GM19468 (cell line): ENCODE measurements at regions not wholly inside any gene's neighbourhood (a gene's known extent, or its start where the extent isn't known, plus 50 kb on each side); places are given as distances from the start of the nearest gene placed in this dataset.

Source experiments
- ATAC-seq: cut with Tn5 transposase; IDR thresholded peaks from one replicate; pipeline ENCODE4 v1.9.1; 2021; ENCODE audit warnings: mild to moderate bottlenecking, moderate library complexity, moderate number of reproducible peaks; ENCODE audit not compliant: unreplicated experiment; ENCODE audit errors: extremely low read depth

- ATAC-seq, result no peak
These were observed 980.7 kb upstream of the TMEM132C start for GRCh38 chr12:127286281-127286680.

- no peak for ATAC-seq
These were observed 979.7 kb upstream of the TMEM132C start for GRCh38 chr12:127287256-127287655.

- no peak for ATAC-seq
These were observed 976.7 kb upstream of the TMEM132C start for GRCh38 chr12:127290251-127290650.

GRCh38 chr12:127292736-127293135 lies 974.2 kb upstream of the TMEM132C start:
- no peak for ATAC-seq

GRCh38 chr12:127293507-127294310 lies 973.3 kb upstream of the TMEM132C start:
- ATAC-seq, result no peak

- no peak for ATAC-seq
These were observed 972.2 kb upstream of the TMEM132C start for GRCh38 chr12:127294651-127295210.

- ATAC-seq, result no peak
These were observed 971.3 kb upstream of the TMEM132C start for GRCh38 chr12:127295630-127296029.

GRCh38 chr12:127296591-127296990 lies 970.4 kb upstream of the TMEM132C start:
- ATAC-seq, result no peak

GRCh38 chr12:127297327-127297726 lies 969.6 kb upstream of the TMEM132C start:
- no peak for ATAC-seq

- ATAC-seq, result no peak
These were observed 966.9 kb upstream of the TMEM132C start for GRCh38 chr12:127300075-127300474.

- no peak for ATAC-seq
These were observed 966.2 kb upstream of the TMEM132C start for GRCh38 chr12:127300753-127301152.

GRCh38 chr12:127301876-127302275 lies 965.1 kb upstream of the TMEM132C start:
- ATAC-seq, result no peak

- no peak for ATAC-seq
These were observed 961.9 kb upstream of the TMEM132C start for GRCh38 chr12:127304751-127305725.

- no peak for ATAC-seq
These were observed 960.3 kb upstream of the TMEM132C start for GRCh38 chr12:127306604-127307215.

- ATAC-seq, result no peak
These were observed 959.4 kb upstream of the TMEM132C start for GRCh38 chr12:127307528-127307927.

- ATAC-seq, result no peak
These were observed 958.8 kb upstream of the TMEM132C start for GRCh38 chr12:127308148-127308547.

- ATAC-seq, result no peak
These were observed 956.4 kb upstream of the TMEM132C start for GRCh38 chr12:127310548-127310947.

- ATAC-seq, result no peak
These were observed 955.1 kb upstream of the TMEM132C start for GRCh38 chr12:127311720-127312364.

- no peak for ATAC-seq
These were observed 942.3 kb upstream of the TMEM132C start for GRCh38 chr12:127324681-127325080.

- ATAC-seq, result no peak
These were observed 939.0 kb upstream of the TMEM132C start for GRCh38 chr12:127327986-127328385.
